ENCODE measurements at regions not wholly inside any gene's neighbourhood (a gene's known extent, or its start where the extent isn't known, plus 50 kb on each side); places are given as distances from the start of the nearest gene placed in this dataset.

DNA sequence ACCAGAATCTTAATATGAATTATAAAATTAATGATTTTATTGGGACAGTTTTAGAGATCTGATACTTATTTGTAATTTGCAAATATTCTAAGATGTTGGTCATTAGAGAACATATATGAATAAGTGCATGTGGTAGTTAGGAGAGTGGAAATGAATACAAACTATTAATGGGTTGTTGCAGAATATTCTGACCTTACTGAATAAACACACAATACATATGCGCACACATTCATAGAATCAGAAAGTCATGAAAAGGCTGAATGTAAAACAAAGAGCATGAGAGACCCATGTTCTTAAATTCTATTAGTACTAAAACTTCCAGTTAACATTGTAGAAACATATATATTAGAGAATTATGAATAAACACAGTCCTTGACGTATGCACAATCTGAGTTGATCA, 301.7 kb upstream of the TRAM1L1 start:
- no peak for TF ChIP-seq RAD21 (IDR thresholded peaks at IDR 0.05; ENCODE audit: low read depth)
- TF ChIP-seq NFIC (IDR thresholded peaks at IDR 0.05), result no peak
- TF ChIP-seq YY1 (IDR thresholded peaks at IDR 0.05; ENCODE audit: low read depth), result no peak
- no peak for TF ChIP-seq TAF1 (IDR thresholded peaks at IDR 0.05; ENCODE audit: low read depth)
- TF ChIP-seq EP300 (IDR thresholded peaks at IDR 0.05; ENCODE audit: borderline replicate concordance), result no peak
- TF ChIP-seq, protein P1, sequence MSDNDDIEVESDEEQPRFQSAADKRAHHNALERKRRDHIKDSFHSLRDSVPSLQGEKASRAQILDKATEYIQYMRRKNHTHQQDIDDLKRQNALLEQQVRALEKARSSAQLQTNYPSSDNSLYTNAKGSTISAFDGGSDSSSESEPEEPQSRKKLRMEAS (IDR thresholded peaks at IDR 0.05), result no peak
- TF ChIP-seq, protein P2, sequence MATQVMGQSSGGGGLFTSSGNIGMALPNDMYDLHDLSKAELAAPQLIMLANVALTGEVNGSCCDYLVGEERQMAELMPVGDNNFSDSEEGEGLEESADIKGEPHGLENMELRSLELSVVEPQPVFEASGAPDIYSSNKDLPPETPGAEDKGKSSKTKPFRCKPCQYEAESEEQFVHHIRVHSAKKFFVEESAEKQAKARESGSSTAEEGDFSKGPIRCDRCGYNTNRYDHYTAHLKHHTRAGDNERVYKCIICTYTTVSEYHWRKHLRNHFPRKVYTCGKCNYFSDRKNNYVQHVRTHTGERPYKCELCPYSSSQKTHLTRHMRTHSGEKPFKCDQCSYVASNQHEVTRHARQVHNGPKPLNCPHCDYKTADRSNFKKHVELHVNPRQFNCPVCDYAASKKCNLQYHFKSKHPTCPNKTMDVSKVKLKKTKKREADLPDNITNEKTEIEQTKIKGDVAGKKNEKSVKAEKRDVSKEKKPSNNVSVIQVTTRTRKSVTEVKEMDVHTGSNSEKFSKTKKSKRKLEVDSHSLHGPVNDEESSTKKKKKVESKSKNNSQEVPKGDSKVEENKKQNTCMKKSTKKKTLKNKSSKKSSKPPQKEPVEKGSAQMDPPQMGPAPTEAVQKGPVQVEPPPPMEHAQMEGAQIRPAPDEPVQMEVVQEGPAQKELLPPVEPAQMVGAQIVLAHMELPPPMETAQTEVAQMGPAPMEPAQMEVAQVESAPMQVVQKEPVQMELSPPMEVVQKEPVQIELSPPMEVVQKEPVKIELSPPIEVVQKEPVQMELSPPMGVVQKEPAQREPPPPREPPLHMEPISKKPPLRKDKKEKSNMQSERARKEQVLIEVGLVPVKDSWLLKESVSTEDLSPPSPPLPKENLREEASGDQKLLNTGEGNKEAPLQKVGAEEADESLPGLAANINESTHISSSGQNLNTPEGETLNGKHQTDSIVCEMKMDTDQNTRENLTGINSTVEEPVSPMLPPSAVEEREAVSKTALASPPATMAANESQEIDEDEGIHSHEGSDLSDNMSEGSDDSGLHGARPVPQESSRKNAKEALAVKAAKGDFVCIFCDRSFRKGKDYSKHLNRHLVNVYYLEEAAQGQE (IDR thresholded peaks at IDR 0.05; ENCODE audit: low read depth), result no peak

DNA sequence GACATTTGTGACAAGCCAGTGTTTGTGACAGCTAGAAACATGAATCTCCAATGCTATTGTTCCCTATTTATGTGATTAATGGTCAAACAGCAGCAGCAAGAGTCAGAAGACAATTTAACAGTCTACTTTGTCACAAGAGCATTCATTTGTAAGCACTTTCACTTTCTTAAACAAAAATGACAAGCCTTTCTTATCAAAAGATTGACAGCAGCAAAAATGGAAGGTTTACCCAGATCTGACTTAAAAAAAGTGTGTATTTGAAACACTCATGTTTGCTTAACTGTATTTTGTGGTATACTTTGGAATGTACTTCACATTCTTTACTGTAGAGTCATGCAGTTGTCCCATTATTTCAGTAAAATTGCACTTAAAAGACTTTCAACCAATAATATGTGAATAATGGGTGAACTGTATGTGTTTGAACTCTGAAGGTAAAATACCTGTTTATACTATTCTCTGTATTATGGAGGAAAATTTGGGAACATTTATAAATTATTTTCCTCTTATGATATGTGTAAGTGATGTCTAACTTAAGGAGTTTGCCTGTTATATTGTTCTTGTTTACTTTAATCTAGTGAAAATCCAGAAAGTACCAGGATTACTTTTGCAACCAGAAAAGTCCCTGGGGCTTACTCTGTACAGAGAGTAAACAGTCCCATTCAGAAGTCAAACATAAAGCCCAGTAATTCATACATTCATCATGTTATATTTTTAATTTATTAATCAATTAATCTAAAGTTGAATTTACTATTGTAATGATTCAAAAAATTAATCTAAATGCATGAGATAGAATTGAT, 314.9 kb upstream of the TRAM1L1 start:
- TF ChIP-seq EGR1 (IDR thresholded peaks at IDR 0.05) (no peak), TCF12 (IDR thresholded peaks at IDR 0.05; ENCODE audit: low read depth) (peak; percentile 50), FOXM1 (IDR thresholded peaks at IDR 0.05; ENCODE audit: borderline replicate concordance, low read depth) (peak; percentile 82), NFIC (IDR thresholded peaks at IDR 0.05) (peak; percentile 23; the same call in 1 of the 2 replicates), TEAD4 (IDR thresholded peaks at IDR 0.05) (peak; percentile 78)
- TF ChIP-seq, protein P3, sequence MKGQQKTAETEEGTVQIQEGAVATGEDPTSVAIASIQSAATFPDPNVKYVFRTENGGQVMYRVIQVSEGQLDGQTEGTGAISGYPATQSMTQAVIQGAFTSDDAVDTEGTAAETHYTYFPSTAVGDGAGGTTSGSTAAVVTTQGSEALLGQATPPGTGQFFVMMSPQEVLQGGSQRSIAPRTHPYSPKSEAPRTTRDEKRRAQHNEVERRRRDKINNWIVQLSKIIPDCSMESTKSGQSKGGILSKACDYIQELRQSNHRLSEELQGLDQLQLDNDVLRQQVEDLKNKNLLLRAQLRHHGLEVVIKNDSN (IDR thresholded peaks at IDR 0.05), result no peak

DNA sequence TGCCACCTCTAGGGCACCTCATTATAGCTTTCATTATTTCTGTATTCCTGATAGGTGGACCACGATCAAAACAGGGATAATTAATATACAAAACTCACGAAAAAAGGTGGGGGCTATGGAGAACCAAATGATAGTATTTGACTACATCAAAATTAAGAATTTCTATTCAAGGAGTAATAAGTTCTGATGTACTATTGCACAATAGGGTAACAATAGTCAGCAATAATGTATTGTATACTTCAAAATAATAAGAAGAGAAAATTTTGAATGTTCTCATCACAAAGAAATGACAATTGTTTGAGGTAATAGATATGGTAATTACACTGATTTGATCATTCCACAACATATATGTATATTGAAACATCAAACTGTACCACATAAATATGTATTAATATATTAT, 327.3 kb upstream of the TRAM1L1 start:
- TF ChIP-seq TEAD4 (IDR thresholded peaks at IDR 0.05), result no peak
- no peak for TF ChIP-seq TAF1 (IDR thresholded peaks at IDR 0.05; ENCODE audit: low read depth)
- no peak for TF ChIP-seq RAD21 (IDR thresholded peaks at IDR 0.05; ENCODE audit: low read depth)
- no peak for TF ChIP-seq ZBTB7A (IDR thresholded peaks at IDR 0.05; ENCODE audit: low read depth)
- TF ChIP-seq FOXM1 (IDR thresholded peaks at IDR 0.05; ENCODE audit: borderline replicate concordance, low read depth), result no peak
- no peak for TF ChIP-seq NFIC (IDR thresholded peaks at IDR 0.05)

DNA sequence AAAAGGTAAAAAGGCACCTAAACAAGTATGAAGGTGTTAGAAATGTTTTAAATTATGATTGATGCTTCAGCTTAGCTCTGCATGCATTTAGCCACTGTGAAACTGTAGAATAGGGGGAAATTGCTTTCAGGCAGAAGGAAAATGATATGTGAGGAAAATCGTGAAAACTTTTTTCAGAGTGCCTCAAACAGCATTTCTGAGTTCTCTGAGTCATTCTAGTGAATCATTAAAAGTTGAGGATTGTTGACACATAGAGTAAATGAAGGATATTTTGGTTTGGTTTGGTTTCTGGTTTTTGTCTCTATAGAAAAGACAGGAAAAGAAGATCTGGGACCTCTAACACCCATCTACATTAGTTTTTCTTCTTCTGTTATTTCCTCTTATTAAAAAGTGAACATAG, 332.5 kb upstream of the TRAM1L1 start:
- TF ChIP-seq NFIC (IDR thresholded peaks at IDR 0.05) (no peak), YY1 (IDR thresholded peaks at IDR 0.05; ENCODE audit: low read depth) (no peak), RAD21 (IDR thresholded peaks at IDR 0.05; ENCODE audit: low read depth) (no peak), CREB1 (IDR thresholded peaks at IDR 0.05; ENCODE audit: low read depth) (no peak), CEBPB (IDR thresholded peaks at IDR 0.05) (no peak), TEAD4 (IDR thresholded peaks at IDR 0.05) (no peak), EGR1 (IDR thresholded peaks at IDR 0.05) (no peak), EP300 (IDR thresholded peaks at IDR 0.05; ENCODE audit: borderline replicate concordance) (no peak), ZBTB7A (IDR thresholded peaks at IDR 0.05; ENCODE audit: low read depth) (no peak)

DNA sequence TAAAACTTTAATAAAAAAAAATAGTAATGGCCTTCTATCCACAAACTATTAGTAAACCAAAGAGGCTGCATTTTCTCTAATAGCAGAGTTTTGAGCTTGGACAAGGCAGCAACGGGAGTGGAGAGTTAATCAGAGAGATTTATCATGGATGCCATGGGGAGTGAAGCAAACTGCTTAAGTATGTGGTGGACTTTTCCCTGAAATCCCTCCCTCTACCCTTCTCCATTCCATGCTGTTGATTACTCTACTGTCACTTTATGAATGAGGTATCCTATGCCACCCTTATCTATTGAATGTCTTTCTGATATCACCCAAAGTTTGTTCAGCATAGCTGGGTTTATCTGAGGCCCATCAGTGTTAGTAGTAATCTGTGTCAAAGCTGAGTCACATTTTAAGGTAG, 335.6 kb upstream of the TRAM1L1 start:
- TF ChIP-seq RAD21 (IDR thresholded peaks at IDR 0.05; ENCODE audit: low read depth), result no peak
- TF ChIP-seq FOXM1 (IDR thresholded peaks at IDR 0.05; ENCODE audit: borderline replicate concordance, low read depth), result no peak
- no peak for TF ChIP-seq CEBPB (IDR thresholded peaks at IDR 0.05)
- no peak for TF ChIP-seq CREB1 (IDR thresholded peaks at IDR 0.05; ENCODE audit: low read depth)
- no peak for TF ChIP-seq TEAD4 (IDR thresholded peaks at IDR 0.05)
- TF ChIP-seq, protein P1 (IDR thresholded peaks at IDR 0.05), result no peak
- TF ChIP-seq, protein P3 (IDR thresholded peaks at IDR 0.05), result no peak
- no peak for TF ChIP-seq YY1 (IDR thresholded peaks at IDR 0.05; ENCODE audit: low read depth)
- no peak for TF ChIP-seq NFIC (IDR thresholded peaks at IDR 0.05)
- TF ChIP-seq TCF12 (IDR thresholded peaks at IDR 0.05; ENCODE audit: low read depth), result no peak
- TF ChIP-seq, protein P2 (IDR thresholded peaks at IDR 0.05; ENCODE audit: low read depth), result no peak
- TF ChIP-seq EP300 (IDR thresholded peaks at IDR 0.05; ENCODE audit: borderline replicate concordance), result no peak
- TF ChIP-seq TAF1 (IDR thresholded peaks at IDR 0.05; ENCODE audit: low read depth), result no peak
- no peak for TF ChIP-seq EGR1 (IDR thresholded peaks at IDR 0.05)
- no peak for TF ChIP-seq ZBTB7A (IDR thresholded peaks at IDR 0.05; ENCODE audit: low read depth)

DNA sequence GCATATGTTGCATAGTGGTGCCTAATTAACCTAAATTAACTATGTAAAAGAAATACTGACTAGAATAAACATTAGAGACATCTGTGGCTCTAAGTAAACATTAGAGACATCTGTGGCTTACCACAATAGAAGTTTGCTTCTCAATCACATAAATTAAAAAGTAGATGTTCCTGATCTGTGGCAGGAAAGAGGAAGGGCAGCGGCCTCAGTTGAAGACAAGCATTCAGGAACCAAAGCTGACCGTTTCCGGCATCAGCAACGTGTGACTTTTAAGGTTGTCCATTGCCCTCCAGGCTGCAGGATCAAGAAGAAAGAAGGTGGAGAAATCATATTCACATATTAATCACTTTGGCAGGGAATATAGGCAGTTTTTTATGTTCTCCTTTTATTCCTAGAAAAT, 336.3 kb upstream of the TRAM1L1 start:
- no peak for TF ChIP-seq FOXM1 (IDR thresholded peaks at IDR 0.05; ENCODE audit: borderline replicate concordance, low read depth)
- TF ChIP-seq, protein P1 (IDR thresholded peaks at IDR 0.05), result no peak
- no peak for TF ChIP-seq CREB1 (IDR thresholded peaks at IDR 0.05; ENCODE audit: low read depth)
- no peak for TF ChIP-seq ZBTB7A (IDR thresholded peaks at IDR 0.05; ENCODE audit: low read depth)
- no peak for TF ChIP-seq TAF1 (IDR thresholded peaks at IDR 0.05; ENCODE audit: low read depth)
- no peak for TF ChIP-seq EP300 (IDR thresholded peaks at IDR 0.05; ENCODE audit: borderline replicate concordance)
- no peak for TF ChIP-seq NFIC (IDR thresholded peaks at IDR 0.05)
- no peak for TF ChIP-seq TEAD4 (IDR thresholded peaks at IDR 0.05)
- TF ChIP-seq RAD21 (IDR thresholded peaks at IDR 0.05; ENCODE audit: low read depth), result no peak
- TF ChIP-seq EGR1 (IDR thresholded peaks at IDR 0.05), result no peak
- no peak for TF ChIP-seq CEBPB (IDR thresholded peaks at IDR 0.05)
- TF ChIP-seq, protein P2 (IDR thresholded peaks at IDR 0.05; ENCODE audit: low read depth), result no peak
- no peak for TF ChIP-seq YY1 (IDR thresholded peaks at IDR 0.05; ENCODE audit: low read depth)
- TF ChIP-seq, protein P3 (IDR thresholded peaks at IDR 0.05), result no peak
- TF ChIP-seq TCF12 (IDR thresholded peaks at IDR 0.05; ENCODE audit: low read depth), result no peak
